Pancreas (tissue), 10 donors: ENCODE measurements at regions not wholly inside any gene's neighbourhood (a gene's known extent, or its start where the extent isn't known, plus 50 kb on each side); places are given as distances from the start of the nearest gene placed in this dataset.

Source experiments
- ATAC-seq, 4 donors: fragments of 200-7000 bp; cut with Tn5 transposase; one replicate each; pipeline versions ENCODE4 v1.8.0 to v1.9.1; 2020; ENCODE audit warnings: mild to moderate bottlenecking in 4 of 4, moderate library complexity in 4 of 4
- DNase-seq, 6 donors: peaks; one replicate each; pipeline ENCODE4 v3.0.0-alpha.2; 2020
- FAIRE-seq: peaks from 2 replicates; lab custom pipeline; 2012; peaks lifted over from hg19 to GRCh38; lab: Jason Lieb, UNC
- H3K27ac ChIP-seq, 4 donors: fragments of 200-600 bp; sonication (generic); 1 replicate in 3 of 4; 2 replicates in 1 of 4; pipeline versions ENCODE4 v1.5.0 to v1.8.0; 2020
- H3K27me3 ChIP-seq, 4 donors: fragments of 200-600 bp; one replicate each; pipeline ENCODE4 v1.8.0; 2021
- H3K36me3 ChIP-seq, 3 donors: fragments of 200-600 bp; sonication (generic) in 1 of 3; one replicate each; pipeline versions ENCODE4 v1.5.0 to v1.8.0; 2020 to 2021
- H3K4me1 ChIP-seq, 3 donors: fragments of 200-600 bp; one replicate each; pipeline ENCODE4 v1.8.0; 2021
- H3K4me3 ChIP-seq, 4 donors: fragments of 200-600 bp; sonication (generic) in 2 of 4; one replicate each; pipeline versions ENCODE4 v1.5.0 to v1.8.0; 2020 to 2021
- H3K9me3 ChIP-seq, 4 donors: fragments of 200-600 bp; one replicate each; pipeline ENCODE4 v1.8.0; 2021
- WGBS, 2 donors: extraction: QIAGEN DNeasy Blood & Tissue Kit; methylation state at CpG; one replicate each; pipeline ENCODE4 v1.1.7; 2013; 5-methylcytosine and 5-hydroxymethylcytosine counted together
- intact Hi-C, 3 donors: fragments of 100-400 bp; cut with DNase I; formaldehyde crosslinking; loops; one replicate each; pipeline versions ENCODE4 v1.11.1 to v1.14.2; 2022
- TF ChIP-seq, protein P1 (sequence below), 4 donors: fragments of 200-600 bp; sonication (generic) in 3 of 4; IDR thresholded peaks; one replicate each; pipeline versions ENCODE4 v1.5.0 to v1.8.0; 2021; ENCODE audit warnings: antibody characterized with exemption in 4 of 4
- donor health status: healthy with polysubstance abuse.
- donor health status: DM: no; HTN: no; CAD: no; lungs with moderate emphysema.
- donor health status: DM: no; HTN: no; CAD: no.
- donor health status: control.
- donor health status: control.
- donor health status: Bipolar disorder and iron deficiency.
- donor health status: DM: yes; HTN: yes; CAD: no.
- donor health status: DM: no; HTN: no; CAD: no.
- donor health status: DM: no; HTN: no; CAD: no.
- donor health status: DM: yes; HTN: yes; CAD: no.

DNA sequence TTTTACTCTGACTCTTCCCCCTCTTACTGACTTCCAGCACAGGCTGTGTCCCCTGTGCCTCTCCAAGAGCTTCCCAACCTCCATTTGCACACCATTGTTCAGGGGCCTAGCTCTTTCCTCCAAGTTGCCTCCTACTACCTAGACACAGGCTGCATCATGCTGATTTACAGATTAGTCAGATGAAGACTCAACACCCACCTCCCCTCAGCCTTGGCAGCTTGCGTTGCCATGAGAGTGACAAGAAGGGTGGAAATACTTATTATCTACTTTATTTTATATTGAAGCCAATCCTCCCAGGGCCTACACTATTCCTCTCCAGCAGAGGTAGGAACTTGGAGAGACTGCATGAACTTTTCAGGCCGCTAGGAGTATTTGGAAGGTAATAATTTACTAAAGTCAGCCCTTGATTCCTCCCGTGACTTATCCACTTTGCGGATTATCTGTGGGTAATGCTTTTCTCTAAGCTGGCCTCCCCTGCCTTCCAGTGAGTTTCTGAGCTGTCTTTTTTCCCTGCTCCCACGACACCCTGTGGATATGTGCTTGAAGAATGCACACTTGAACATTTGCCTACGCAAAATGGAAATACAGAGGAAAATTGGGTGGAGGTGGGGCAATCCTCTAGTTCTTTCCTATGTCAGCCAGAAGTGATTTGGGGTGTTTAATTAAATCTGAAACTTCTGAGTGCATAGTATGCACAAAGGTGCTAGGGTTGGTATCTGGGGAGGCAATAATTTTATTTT, 74.1 kb upstream of the TMEM164 start:
- TF ChIP-seq, protein P1, sequence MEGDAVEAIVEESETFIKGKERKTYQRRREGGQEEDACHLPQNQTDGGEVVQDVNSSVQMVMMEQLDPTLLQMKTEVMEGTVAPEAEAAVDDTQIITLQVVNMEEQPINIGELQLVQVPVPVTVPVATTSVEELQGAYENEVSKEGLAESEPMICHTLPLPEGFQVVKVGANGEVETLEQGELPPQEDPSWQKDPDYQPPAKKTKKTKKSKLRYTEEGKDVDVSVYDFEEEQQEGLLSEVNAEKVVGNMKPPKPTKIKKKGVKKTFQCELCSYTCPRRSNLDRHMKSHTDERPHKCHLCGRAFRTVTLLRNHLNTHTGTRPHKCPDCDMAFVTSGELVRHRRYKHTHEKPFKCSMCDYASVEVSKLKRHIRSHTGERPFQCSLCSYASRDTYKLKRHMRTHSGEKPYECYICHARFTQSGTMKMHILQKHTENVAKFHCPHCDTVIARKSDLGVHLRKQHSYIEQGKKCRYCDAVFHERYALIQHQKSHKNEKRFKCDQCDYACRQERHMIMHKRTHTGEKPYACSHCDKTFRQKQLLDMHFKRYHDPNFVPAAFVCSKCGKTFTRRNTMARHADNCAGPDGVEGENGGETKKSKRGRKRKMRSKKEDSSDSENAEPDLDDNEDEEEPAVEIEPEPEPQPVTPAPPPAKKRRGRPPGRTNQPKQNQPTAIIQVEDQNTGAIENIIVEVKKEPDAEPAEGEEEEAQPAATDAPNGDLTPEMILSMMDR (IDR thresholded peaks at IDR 0.05), result no peak
- no peaks in the 10 kb centered on the region for H3K36me3 ChIP-seq
- H3K27ac ChIP-seq, result no peak overlapping the region
- ATAC-seq (no peak), FAIRE-seq (no peak), DNase-seq (no peak)
- H3K9me3 ChIP-seq, result no peaks in the 10 kb centered on the region
- intact Hi-C loops, result loop anchor here in 2 of 3 donors (10.0 kb wide), 1 partner anchor 216 kb away; no protein-coding TSS in a partner anchor
- H3K27me3 ChIP-seq, result peaks cover 0 to 5% (median 1%) of the 10 kb centered on the region in 4 donors
- WGBS, 2 donors, result 85 to 86% methylated on average over 6 of the region's 6 CpGs
- H3K4me3 ChIP-seq, result no peak overlapping the region
- no peaks in the 10 kb centered on the region for H3K4me1 ChIP-seq

DNA sequence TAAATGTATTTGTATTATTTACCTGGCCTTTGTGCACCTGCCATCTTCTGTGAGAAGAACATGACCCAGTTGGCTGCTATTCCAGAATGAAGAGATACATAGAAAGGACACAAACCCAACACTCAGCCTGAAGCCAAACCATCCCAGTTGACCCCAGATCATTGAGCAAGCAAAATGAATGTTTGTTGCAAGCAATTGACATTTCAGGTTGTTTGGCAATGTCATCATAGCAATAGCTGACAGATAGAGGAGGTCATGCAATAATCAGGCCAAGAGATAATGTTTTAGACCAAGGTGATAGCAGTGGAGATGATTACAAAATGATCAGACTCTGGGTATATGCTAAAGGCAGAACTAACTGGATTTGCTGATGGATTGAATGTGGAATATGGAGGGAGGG, 71.2 kb upstream of the TMEM164 start:
- no peak for DNase-seq
- intact Hi-C loops, result no loop called here
- Histone ChIP-seq H3K27me3 (peaks cover 0 to 3% (median 0%) of the 10 kb centered on the region in 4 donors), H3K4me1 (no peaks in the 10 kb centered on the region), H3K36me3 (no peaks in the 10 kb centered on the region), H3K4me3 (no peak overlapping the region), H3K27ac (no peak overlapping the region), H3K9me3 (no peaks in the 10 kb centered on the region)
- ATAC-seq, result no peak
- TF ChIP-seq, protein P1 (IDR thresholded peaks at IDR 0.05), result no peak
- FAIRE-seq, result no peak

DNA sequence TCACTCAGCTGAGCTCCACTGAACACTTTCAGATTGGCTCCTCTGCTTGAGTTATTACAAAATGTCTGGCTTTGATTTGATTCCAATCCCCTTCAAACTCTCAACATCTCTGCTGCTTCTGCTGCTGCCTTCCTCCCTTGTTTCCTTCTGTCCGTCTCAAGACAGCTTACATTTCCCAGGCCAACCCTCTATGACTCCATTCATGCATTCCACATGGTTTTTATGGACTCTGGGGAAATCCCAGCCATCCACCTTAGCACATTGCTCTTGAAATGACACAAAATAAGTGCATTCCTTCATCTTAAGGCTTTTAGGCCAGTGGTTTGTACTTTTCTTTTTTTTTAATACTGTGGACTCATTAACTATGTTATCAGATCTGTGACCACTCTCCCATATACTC, 68.5 kb upstream of the TMEM164 start:
- FAIRE-seq, result no peak
- H3K27me3 ChIP-seq, result peaks cover 0 to 3% (median 0%) of the 10 kb centered on the region in 4 donors

GRCh38 chrX:109934935-109935334, 68.0 kb upstream of the TMEM164 start:
- WGBS, 2 donors, result 49 to 70% methylated on average over 5 of the region's 5 CpGs
- ATAC-seq, result no peak
- Histone ChIP-seq H3K4me1 (no peaks in the 10 kb centered on the region), H3K27ac (no peak overlapping the region), H3K36me3 (no peaks in the 10 kb centered on the region), H3K4me3 (no peak overlapping the region), H3K27me3 (peaks cover 0 to 3% (median 0%) of the 10 kb centered on the region in 4 donors), H3K9me3 (no peaks in the 10 kb centered on the region)
- DNase-seq, result no peak
- FAIRE-seq, result no peak
- intact Hi-C loops, result no loop called here
- TF ChIP-seq, protein P1 (IDR thresholded peaks at IDR 0.05), result no peak

More for the DNA sequence above, 68.5 kb upstream of the TMEM164 start:
- ATAC-seq (no peak), DNase-seq (no peak)
- Histone ChIP-seq H3K4me1 (no peaks in the 10 kb centered on the region), H3K27ac (no peak overlapping the region), H3K36me3 (no peaks in the 10 kb centered on the region), H3K4me3 (no peak overlapping the region), H3K9me3 (no peaks in the 10 kb centered on the region)
- intact Hi-C loops, result no loop called here
- TF ChIP-seq, protein P1 (IDR thresholded peaks at IDR 0.05), result no peak
- 63 to 75% methylated on average over 1 of the region's 1 CpG for WGBS, 2 donors

GRCh38 chrX:109936114-109936513, 66.8 kb upstream of the TMEM164 start:
- H3K4me3 ChIP-seq, result no peak overlapping the region
- no peaks in the 10 kb centered on the region for H3K9me3 ChIP-seq
- peaks cover 0 to 3% (median 0%) of the 10 kb centered on the region in 4 donors for H3K27me3 ChIP-seq
- H3K36me3 ChIP-seq, result no peaks in the 10 kb centered on the region
- FAIRE-seq, result no peak
- ATAC-seq, result no peak
- H3K27ac ChIP-seq, result no peak overlapping the region
- no peaks in the 10 kb centered on the region for H3K4me1 ChIP-seq
- intact Hi-C loops, result no loop called here
- TF ChIP-seq, protein P1 (IDR thresholded peaks at IDR 0.05), result no peak
- WGBS, 2 donors, result 68 to 89% methylated on average over 3 of the region's 3 CpGs
- no peak for DNase-seq
